NCI-H1417 (cell line): ENCODE measurements at regions not wholly inside any gene's neighbourhood (a gene's known extent, or its start where the extent isn't known, plus 50 kb on each side); places are given as distances from the start of the nearest gene placed in this dataset.

ENCODE experiments used
- DNase-seq, 3 experiments: peaks; one replicate each; lab custom pipeline; 2025; lab: John Stamatoyannopoulos, UW

- peak in 1 of 3 experiments; percentile 23 for DNase-seq
Measured at GRCh38 chr1:11373895-11374747, 101.1 kb downstream of the UBIAD1 start.

GRCh38 chr1:11374748-11375110, 101.7 kb downstream of the UBIAD1 start:
- no peak for DNase-seq

- no peak for DNase-seq
Measured at GRCh38 chr1:11377001-11377583, 101.9 kb upstream of the DISP3 start.

- no peak for DNase-seq
Measured at GRCh38 chr1:11377954-11378353, 101.0 kb upstream of the DISP3 start.

- no peak for DNase-seq
Measured at GRCh38 chr1:11379851-11380250, 99.1 kb upstream of the DISP3 start.

- DNase-seq = no peak
Measured at GRCh38 chr1:11380500-11380899, 98.5 kb upstream of the DISP3 start.

- DNase-seq = no peak
Measured at GRCh38 chr1:11383553-11384169, 95.3 kb upstream of the DISP3 start.

GRCh38 chr1:11384170-11384554, 94.8 kb upstream of the DISP3 start:
- DNase-seq = no peak

- DNase-seq = no peak
Measured at GRCh38 chr1:11387829-11388228, 91.1 kb upstream of the DISP3 start.

GRCh38 chr1:11388617-11389016, 90.3 kb upstream of the DISP3 start:
- peak in 1 of 3 experiments; percentile 3 for DNase-seq

- no peak for DNase-seq
Measured at GRCh38 chr1:11391327-11391726, 87.6 kb upstream of the DISP3 start.

- no peak for DNase-seq
Measured at GRCh38 chr1:11391886-11392285, 87.1 kb upstream of the DISP3 start.

- no peak for DNase-seq
Measured at GRCh38 chr1:11394592-11395245, 84.2 kb upstream of the DISP3 start.

- no peak for DNase-seq
Measured at GRCh38 chr1:11395616-11396015, 83.3 kb upstream of the DISP3 start.

- DNase-seq = no peak
Measured at GRCh38 chr1:11397151-11397901, 81.6 kb upstream of the DISP3 start.

GRCh38 chr1:11399250-11399649, 79.7 kb upstream of the DISP3 start:
- no peak for DNase-seq

GRCh38 chr1:11400155-11400554, 78.8 kb upstream of the DISP3 start:
- no peak for DNase-seq

- no peak for DNase-seq
Measured at GRCh38 chr1:11400567-11400966, 78.4 kb upstream of the DISP3 start.

GRCh38 chr1:11406845-11407244, 72.1 kb upstream of the DISP3 start:
- DNase-seq = no peak

- no peak for DNase-seq
Measured at GRCh38 chr1:11407301-11407994, 71.5 kb upstream of the DISP3 start.

GRCh38 chr1:11412141-11412540, 66.8 kb upstream of the DISP3 start:
- no peak for DNase-seq
